ENCODE measurements at regions not wholly inside any gene's neighbourhood (a gene's known extent, or its start where the extent isn't known, plus 50 kb on each side); places are given as distances from the start of the nearest gene placed in this dataset.
A peak's percentile ranks its signal among the peaks of the same experiment; 100 is the strongest.

GRCh38 chr5:56648460-56649034 lies 166.8 kb upstream of the MAP3K1 start:
- 82 to 88% methylated on average over 2 of the region's 2 CpGs for WGBS, 2 donors
- no peak overlapping the region for H3K27ac ChIP-seq
- no peak overlapping the region for H3K4me3 ChIP-seq
- TF ChIP-seq POLR2AphosphoS5 (IDR thresholded peaks at IDR 0.05) (no peak), CTCF (IDR thresholded peaks at IDR 0.05) (no peak), POLR2A (IDR thresholded peaks at IDR 0.05) (no peak), EP300 (IDR thresholded peaks at IDR 0.05) (no peak)
- peaks cover 0 to 8% (median 1%) of the 10 kb centered on the region in 4 donors for H3K4me1 ChIP-seq
- DNase-seq (no peak), ATAC-seq (ENCODE audit: low FRiP score in 2 of 2) (no peak)
- H3K36me3 ChIP-seq, result no peaks in the 10 kb centered on the region
- H3K27me3 ChIP-seq, result no peaks in the 10 kb centered on the region
- H3K9me3 ChIP-seq, result no peaks in the 10 kb centered on the region

- no peak overlapping the region for H3K27ac ChIP-seq
- DNase-seq, result no peak
- 79 to 89% methylated on average over 3 to 4 of the region's 4 CpGs for WGBS, 2 donors
- no peaks in the 10 kb centered on the region for H3K9me3 ChIP-seq
- TF ChIP-seq POLR2A (IDR thresholded peaks at IDR 0.05) (no peak), CTCF (IDR thresholded peaks at IDR 0.05) (no peak), POLR2AphosphoS5 (IDR thresholded peaks at IDR 0.05) (no peak), EP300 (IDR thresholded peaks at IDR 0.05) (no peak)
- no peak overlapping the region for H3K4me3 ChIP-seq
- H3K27me3 ChIP-seq, result no peaks in the 10 kb centered on the region
- peaks cover 0 to 8% (median 1%) of the 10 kb centered on the region in 4 donors for H3K4me1 ChIP-seq
- ATAC-seq (ENCODE audit: low FRiP score in 2 of 2), result no peak
- H3K36me3 ChIP-seq, result no peaks in the 10 kb centered on the region
Measured at GRCh38 chr5:56647099-56647850, 168.1 kb upstream of the MAP3K1 start.

GRCh38 chr5:56641635-56642260 lies 173.6 kb upstream of the MAP3K1 start:
- no peak overlapping the region for H3K4me3 ChIP-seq
- H3K27ac ChIP-seq, result no peak overlapping the region
- peaks cover 0 to 17% (median 8%) of the 10 kb centered on the region in 4 donors for H3K4me1 ChIP-seq
- ATAC-seq (ENCODE audit: low FRiP score in 2 of 2) (no peak), DNase-seq (peak in 1 of 2 donors; percentile 38)
- TF ChIP-seq POLR2A (IDR thresholded peaks at IDR 0.05) (no peak), CTCF (IDR thresholded peaks at IDR 0.05) (no peak), POLR2AphosphoS5 (IDR thresholded peaks at IDR 0.05) (no peak), EP300 (IDR thresholded peaks at IDR 0.05) (no peak)
- H3K9me3 ChIP-seq, result no peaks in the 10 kb centered on the region
- H3K27me3 ChIP-seq, result no peaks in the 10 kb centered on the region
- H3K36me3 ChIP-seq, result no peaks in the 10 kb centered on the region
- WGBS, 2 donors, result 50 to 51% methylated on average over 8 of the region's 8 CpGs

DNA sequence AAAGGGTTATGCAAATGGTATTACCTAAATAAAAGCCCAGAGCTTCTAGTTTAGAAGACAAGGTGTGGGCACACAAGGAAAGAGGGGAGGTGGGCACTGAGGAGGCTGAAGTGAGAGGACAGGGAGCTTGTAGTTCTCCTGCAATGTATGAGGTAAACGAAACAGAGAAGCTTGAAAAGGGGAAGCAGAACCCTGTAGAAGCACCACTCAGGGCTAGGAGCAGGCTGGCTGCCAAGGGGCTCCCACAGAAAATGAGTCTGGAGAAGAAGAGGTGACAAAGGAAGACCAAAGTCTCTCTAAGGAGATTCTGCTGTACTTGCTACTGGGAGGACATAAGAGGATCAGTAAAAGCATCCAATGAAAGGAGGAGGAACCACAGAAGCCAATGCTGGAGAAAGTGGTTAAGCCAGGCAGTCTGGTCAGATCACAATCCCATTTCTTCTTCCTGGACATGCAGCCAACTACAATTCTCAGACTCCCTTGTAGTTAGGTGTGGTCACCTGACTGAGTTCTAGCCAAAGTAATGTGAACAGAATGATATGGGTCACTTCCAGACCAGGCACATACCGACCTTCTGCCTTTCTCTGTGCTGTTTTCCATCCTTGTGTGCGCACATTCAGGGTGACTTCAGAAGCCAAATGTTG lies 174.5 kb upstream of the MAP3K1 start:
- Histone ChIP-seq H3K36me3 (no peaks in the 10 kb centered on the region), H3K27me3 (no peaks in the 10 kb centered on the region), H3K9me3 (no peaks in the 10 kb centered on the region), H3K4me3 (no peak overlapping the region), H3K27ac (no peak overlapping the region), H3K4me1 (peaks cover 0 to 17% (median 8%) of the 10 kb centered on the region in 4 donors)
- WGBS, 2 donors, result 57 to 65% methylated on average over 3 of the region's 3 CpGs
- DNase-seq (peak in 1 of 2 donors; percentile 54), ATAC-seq (ENCODE audit: low FRiP score in 2 of 2) (peak; percentile 58 to 73)
- TF ChIP-seq CTCF (IDR thresholded peaks at IDR 0.05) (no peak), POLR2AphosphoS5 (IDR thresholded peaks at IDR 0.05) (no peak), EP300 (IDR thresholded peaks at IDR 0.05) (no peak), POLR2A (IDR thresholded peaks at IDR 0.05) (no peak)

Data from upper lobe of left lung (tissue), 6 donors.